Mucosa of descending colon (tissue), 3 donors: ENCODE measurements at regions not wholly inside any gene's neighbourhood (a gene's known extent, or its start where the extent isn't known, plus 50 kb on each side); places are given as distances from the start of the nearest gene placed in this dataset.

Experiments used
- ATAC-seq: fragments of 200-7000 bp; cut with Tn5 transposase; one replicate; pipeline ENCODE4 v1.9.1; 2020; ENCODE audit warnings: mild to moderate bottlenecking, moderate library complexity
- DNase-seq, 3 donors: peaks; one replicate each; pipeline ENCODE4 v3.0.0-alpha.2; 2020
- H3K36me3 ChIP-seq: fragments of 200-600 bp; one replicate; pipeline ENCODE4 v1.8.0; 2021; ENCODE audit warnings: low read depth, mild to moderate bottlenecking
- H3K4me1 ChIP-seq: fragments of 200-600 bp; one replicate; pipeline ENCODE4 v1.8.0; 2021; ENCODE audit warnings: low read depth, mild to moderate bottlenecking
- H3K4me3 ChIP-seq: fragments of 200-600 bp; one replicate; pipeline ENCODE4 v1.8.0; 2021; ENCODE audit warnings: mild to moderate bottlenecking
- H3K9me3 ChIP-seq: fragments of 200-600 bp; one replicate; pipeline ENCODE4 v1.8.0; 2021; ENCODE audit warnings: mild to moderate bottlenecking
- intact Hi-C, 2 donors: fragments of 100-400 bp; cut with DNase I in 1 of 2; cut with micrococcal nuclease in 1 of 2; formaldehyde crosslinking; loops; one replicate each; pipeline versions ENCODE4 v1.11.0 to v1.11.1; 2022; cut with DNase I, micrococcal nuclease
- TF ChIP-seq, protein P1 (sequence below): fragments of 200-600 bp; IDR thresholded peaks from one replicate; pipeline ENCODE4 v1.8.0; 2022; ENCODE audit warnings: antibody characterized with exemption, mild to moderate bottlenecking
- donor health status: DM: no; HTN: no; CAD: no; lungs with moderate emphysema.
- donor health status: DM: no; HTN: no; CAD: no.
- donor health status: DM: no; HTN: yes; CAD: no.

DNA sequence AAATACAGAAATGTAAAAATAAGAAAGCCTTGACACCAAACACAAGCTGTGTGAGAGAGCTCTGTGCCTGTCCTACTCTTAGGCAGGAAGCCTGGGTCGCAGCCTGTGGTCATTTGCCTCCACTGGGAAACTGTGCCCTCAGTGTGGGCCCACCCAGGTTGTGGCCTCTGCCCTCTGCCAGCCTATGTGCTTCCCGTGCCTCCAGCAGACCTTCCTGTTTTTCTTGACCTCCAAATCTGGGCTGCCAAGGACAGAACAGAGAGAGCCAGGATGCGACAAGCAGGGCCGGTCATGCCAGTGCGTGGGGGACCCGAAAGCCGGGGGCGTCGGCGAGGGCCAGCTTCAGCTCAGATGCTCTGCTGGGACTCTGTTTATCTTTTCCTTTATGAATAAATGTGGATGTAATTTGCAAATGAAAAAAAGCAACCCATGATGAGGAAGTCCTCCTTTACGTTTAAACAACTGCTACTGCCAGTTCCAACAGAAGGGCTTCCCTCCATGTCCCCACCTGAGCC lies 189.2 kb upstream of the EXOC2 start:
- DNase-seq (no peak), ATAC-seq (no peak)
- intact Hi-C loops = no loop called here
- Histone ChIP-seq H3K4me1 (peaks cover 12% of the 10 kb centered on the region), H3K9me3 (no peaks in the 10 kb centered on the region), H3K4me3 (no peak overlapping the region), H3K36me3 (no peaks in the 10 kb centered on the region)
- TF ChIP-seq, protein P1, sequence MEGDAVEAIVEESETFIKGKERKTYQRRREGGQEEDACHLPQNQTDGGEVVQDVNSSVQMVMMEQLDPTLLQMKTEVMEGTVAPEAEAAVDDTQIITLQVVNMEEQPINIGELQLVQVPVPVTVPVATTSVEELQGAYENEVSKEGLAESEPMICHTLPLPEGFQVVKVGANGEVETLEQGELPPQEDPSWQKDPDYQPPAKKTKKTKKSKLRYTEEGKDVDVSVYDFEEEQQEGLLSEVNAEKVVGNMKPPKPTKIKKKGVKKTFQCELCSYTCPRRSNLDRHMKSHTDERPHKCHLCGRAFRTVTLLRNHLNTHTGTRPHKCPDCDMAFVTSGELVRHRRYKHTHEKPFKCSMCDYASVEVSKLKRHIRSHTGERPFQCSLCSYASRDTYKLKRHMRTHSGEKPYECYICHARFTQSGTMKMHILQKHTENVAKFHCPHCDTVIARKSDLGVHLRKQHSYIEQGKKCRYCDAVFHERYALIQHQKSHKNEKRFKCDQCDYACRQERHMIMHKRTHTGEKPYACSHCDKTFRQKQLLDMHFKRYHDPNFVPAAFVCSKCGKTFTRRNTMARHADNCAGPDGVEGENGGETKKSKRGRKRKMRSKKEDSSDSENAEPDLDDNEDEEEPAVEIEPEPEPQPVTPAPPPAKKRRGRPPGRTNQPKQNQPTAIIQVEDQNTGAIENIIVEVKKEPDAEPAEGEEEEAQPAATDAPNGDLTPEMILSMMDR = no peak

DNA sequence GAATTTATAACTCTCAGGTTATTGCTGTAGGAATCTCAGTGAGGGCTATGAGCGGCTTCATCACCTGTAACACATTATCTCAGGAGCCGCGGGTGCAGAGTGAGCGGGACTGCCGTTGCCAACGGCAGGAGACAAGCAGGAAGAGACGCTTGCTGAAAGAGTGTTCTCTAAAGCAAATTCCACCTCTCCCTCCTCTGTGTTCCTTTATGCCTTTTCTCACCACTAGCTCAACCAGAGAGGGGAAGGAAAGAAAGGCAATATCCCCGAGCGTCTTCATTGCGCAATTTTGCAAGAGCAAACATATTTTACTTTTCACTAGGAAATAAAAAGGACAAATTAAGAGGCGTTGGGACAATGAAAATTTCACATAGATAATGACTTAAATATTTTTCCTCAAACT lies 185.2 kb upstream of the EXOC2 start:
- Histone ChIP-seq H3K9me3 (no peaks in the 10 kb centered on the region), H3K36me3 (no peaks in the 10 kb centered on the region), H3K4me3 (no peak overlapping the region), H3K4me1 (peaks cover 1% of the 10 kb centered on the region)
- ATAC-seq = peak; percentile 66
- no peak for DNase-seq
- TF ChIP-seq, protein P1 = no peak
- intact Hi-C loops = no loop called here

GRCh38 chr6:875012-875411 lies 182.1 kb upstream of the EXOC2 start:
- intact Hi-C loops = no loop called here
- ATAC-seq = no peak
- Histone ChIP-seq H3K4me3 (no peak overlapping the region), H3K4me1 (no peaks in the 10 kb centered on the region), H3K36me3 (no peaks in the 10 kb centered on the region), H3K9me3 (no peaks in the 10 kb centered on the region)
- no peak for DNase-seq
- TF ChIP-seq, protein P1 = no peak

- TF ChIP-seq, protein P1 = no peak
- ATAC-seq = peak; percentile 69
- no peak overlapping the region for H3K4me3 ChIP-seq
- intact Hi-C loops = no loop called here
- no peaks in the 10 kb centered on the region for H3K9me3 ChIP-seq
- H3K4me1 ChIP-seq = no peaks in the 10 kb centered on the region
- no peaks in the 10 kb centered on the region for H3K36me3 ChIP-seq
- DNase-seq = peak in 1 of 3 donors; percentile 24
These were observed 179.7 kb upstream of the EXOC2 start for GRCh38 chr6:872570-873125.

DNA sequence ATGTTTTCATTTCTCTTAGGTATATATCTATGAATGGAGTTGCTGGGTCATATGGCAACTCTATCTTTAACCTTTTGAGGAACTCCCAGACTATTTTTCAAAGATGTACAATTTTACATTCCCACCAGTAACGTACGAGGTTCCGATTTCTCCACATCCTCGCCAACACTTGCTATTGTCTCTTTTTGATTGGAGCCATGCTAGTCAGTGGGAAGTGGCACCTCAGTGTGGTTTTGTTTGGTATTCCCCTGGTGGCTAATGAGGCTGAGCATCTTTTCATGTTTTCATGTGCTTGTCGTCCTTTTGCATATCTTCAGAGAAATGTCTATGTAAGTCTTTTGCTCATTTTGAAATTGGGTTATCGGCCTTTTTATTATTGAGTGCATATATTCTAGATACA lies 178.6 kb upstream of the EXOC2 start:
- no peaks in the 10 kb centered on the region for H3K4me1 ChIP-seq
- intact Hi-C loops = no loop called here
- no peaks in the 10 kb centered on the region for H3K9me3 ChIP-seq
- H3K4me3 ChIP-seq = no peak overlapping the region
- H3K36me3 ChIP-seq = no peaks in the 10 kb centered on the region
- DNase-seq (no peak), ATAC-seq (no peak)
- TF ChIP-seq, protein P1 = no peak

- no peaks in the 10 kb centered on the region for H3K36me3 ChIP-seq
- no peaks in the 10 kb centered on the region for H3K9me3 ChIP-seq
- no peak overlapping the region for H3K4me3 ChIP-seq
- ATAC-seq (no peak), DNase-seq (no peak)
- intact Hi-C loops = no loop called here
- no peaks in the 10 kb centered on the region for H3K4me1 ChIP-seq
- TF ChIP-seq, protein P1 = no peak
These were observed 177.2 kb upstream of the EXOC2 start for GRCh38 chr6:870096-870495.
